A549 (cell line): ENCODE measurements at regions not wholly inside any gene's neighbourhood (a gene's known extent, or its start where the extent isn't known, plus 50 kb on each side); places are given as distances from the start of the nearest gene placed in this dataset.

Experiments
- CBX2 ChIP-seq: fragments of 200-600 bp; sonication (generic); IDR thresholded peaks from 2 replicates; pipeline ENCODE4 v1.6.1; 2016; ENCODE audit warnings: low read depth, mild to moderate bottlenecking, borderline replicate concordance
- CBX8 ChIP-seq: fragments of 200-600 bp; sonication (generic); IDR thresholded peaks from 2 replicates; pipeline ENCODE4 v1.6.1; 2016
- CHD2 ChIP-seq: fragments of 150-350 bp; IDR thresholded peaks from 2 replicates; pipeline ENCODE4 v1.6.1; 2014; ENCODE audit warnings: low read length; ENCODE audit not compliant: partially characterized antibody
- CTCF ChIP-seq: fragments of >200 bp; sonication (Bioruptor Twin); formaldehyde crosslinking; IDR thresholded peaks from 3 replicates; pipeline ENCODE4 v1.5.1; 2016
- EHMT2 ChIP-seq: fragments of 200-600 bp; sonication (generic); IDR thresholded peaks from 2 replicates; pipeline ENCODE4 v1.6.1; 2016; ENCODE audit warnings: antibody characterized with exemption, low read depth, mild to moderate bottlenecking, moderate library complexity
- EP300 ChIP-seq, 2 experiments: fragments of >200 bp; sonication (Bioruptor Twin); formaldehyde crosslinking; IDR thresholded peaks; 2 replicates in 1 of 2; 3 replicates in 1 of 2; pipeline ENCODE4 v1.6.1; 2016 to 2017
- HMGXB4 ChIP-seq: fragments of 250-450 bp; sonication (Bioruptor Pico); IDR thresholded peaks from 2 replicates; pipeline ENCODE4 v1.5.0; 2021; ENCODE audit warnings: mild to moderate bottlenecking, moderate library complexity, borderline replicate concordance
- MAX ChIP-seq: IDR thresholded peaks from 2 replicates; pipeline ENCODE4 v1.6.1; 2012
- MAZ ChIP-seq: fragments of 150-350 bp; IDR thresholded peaks from 2 replicates; pipeline ENCODE4 v1.6.1; 2014; ENCODE audit warnings: antibody characterized with exemption, low read depth, low read length, borderline replicate concordance
- PBX3 ChIP-seq: IDR thresholded peaks from 2 replicates; pipeline ENCODE4 v1.6.1; 2012
- POLR2A ChIP-seq: IDR thresholded peaks from 2 replicates; pipeline ENCODE4 v1.6.1; 2012; ENCODE audit warnings: mild to moderate bottlenecking, low read length
- REST ChIP-seq: fragments of 200-600 bp; sonication (generic); IDR thresholded peaks from 2 replicates; pipeline ENCODE4 v1.6.1; 2016; ENCODE audit warnings: antibody characterized with exemption, mild to moderate bottlenecking, moderate library complexity
- SMC3 ChIP-seq: fragments of >200 bp; sonication (Bioruptor Twin); formaldehyde crosslinking; IDR thresholded peaks from 3 replicates; pipeline ENCODE4 v1.6.1; 2018; ENCODE audit warnings: inconsistent platforms
- TFCP2L1 ChIP-seq: fragments of 250-450 bp; sonication (Bioruptor Pico); IDR thresholded peaks from 2 replicates; pipeline ENCODE4 v1.5.0; 2021; ENCODE audit warnings: mild to moderate bottlenecking

- no peak for TF ChIP-seq CTCF
- no peak for TF ChIP-seq MAX
- TF ChIP-seq MAZ = no peak
- no peak for TF ChIP-seq EP300 (IDR thresholded peaks at IDR 0.05)
- TF ChIP-seq TFCP2L1 = no peak
- no peak for TF ChIP-seq HMGXB4 (CRISPR knock-in tag)
- TF ChIP-seq SMC3 = no peak
- TF ChIP-seq CHD2 = no peak
- TF ChIP-seq REST = no peak
- TF ChIP-seq CBX2 = no peak
- TF ChIP-seq POLR2A = no peak
- no peak for TF ChIP-seq EHMT2
- no peak for TF ChIP-seq PBX3
- TF ChIP-seq CBX8 = no peak
Measured at GRCh38 chr6:44737829-44738528, 350.5 kb downstream of the CDC5L start.
